NCI-H2196 treated with DMSO at 0.1 percent for 48 hours (cell line): ENCODE measurements at regions not wholly inside any gene's neighbourhood (a gene's known extent, or its start where the extent isn't known, plus 50 kb on each side); places are given as distances from the start of the nearest gene placed in this dataset.
"Not testable (repeated sequence)": the region's sequence is repeated elsewhere in the genome, so short reads cannot be mapped to it uniquely, and the experiment has no call there.

Source experiments
- DNase-seq: peaks from one replicate; lab custom pipeline; 2025; ENCODE audit not compliant: unreplicated experiment; lab: John Stamatoyannopoulos, UW

DNA sequence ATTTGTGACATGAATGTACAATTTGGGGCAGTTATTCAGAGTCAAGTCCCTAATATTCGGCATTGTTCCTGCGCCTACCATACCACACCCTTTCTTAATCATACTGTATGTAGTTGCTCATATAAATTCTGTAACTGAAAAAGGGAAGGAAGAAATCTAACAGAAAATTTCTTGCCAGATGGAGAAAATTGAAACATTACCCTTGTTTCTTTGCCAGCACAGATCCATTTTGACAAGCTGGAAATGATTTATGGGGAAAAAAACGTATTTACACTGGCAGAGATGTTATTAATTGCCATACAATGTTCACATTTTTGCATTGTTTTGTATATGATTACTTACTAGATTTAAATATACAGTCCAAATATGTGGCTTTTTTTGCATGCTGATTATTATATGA, 363.8 kb upstream of the PKN2 start:
- no peak for DNase-seq

DNA sequence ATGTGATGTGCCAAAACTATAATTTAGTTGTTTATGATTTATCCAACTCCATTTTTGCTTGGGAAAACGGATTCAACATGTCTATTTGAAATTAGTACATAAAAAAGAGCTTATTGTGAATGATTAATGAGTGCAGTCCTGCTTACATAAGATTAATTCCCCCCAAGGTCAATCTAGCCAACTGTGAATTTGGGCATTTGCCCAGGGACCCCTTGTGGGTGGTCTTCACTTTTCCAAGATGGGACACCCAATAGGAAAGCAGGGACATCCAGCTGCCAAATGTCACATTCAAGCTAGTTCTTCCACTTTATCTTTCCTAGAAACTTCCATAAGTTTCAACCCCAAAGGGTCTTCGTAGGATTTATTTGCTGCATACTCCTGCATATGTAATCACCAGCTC, 362.4 kb upstream of the PKN2 start:
- no peak for DNase-seq

DNA sequence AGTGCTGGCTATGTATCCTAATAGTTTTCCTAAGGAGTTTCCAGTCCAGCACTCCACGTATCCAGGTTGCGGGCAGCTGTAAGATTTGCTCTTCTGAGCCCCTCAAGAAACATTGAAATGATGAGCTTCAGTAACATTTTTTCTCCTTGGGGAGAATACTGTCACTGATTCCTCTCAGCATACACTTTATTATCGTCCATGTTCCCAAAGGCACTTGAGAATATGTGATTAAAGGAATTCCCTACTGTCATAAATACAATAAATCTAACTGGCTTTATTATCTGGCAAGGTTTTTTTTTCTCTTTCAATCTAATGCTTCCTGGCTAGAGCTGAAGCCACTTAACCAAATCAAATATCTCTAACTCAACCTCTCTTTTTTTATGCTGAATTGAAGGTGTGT, 359.2 kb upstream of the PKN2 start:
- DNase-seq, result no peak

DNA sequence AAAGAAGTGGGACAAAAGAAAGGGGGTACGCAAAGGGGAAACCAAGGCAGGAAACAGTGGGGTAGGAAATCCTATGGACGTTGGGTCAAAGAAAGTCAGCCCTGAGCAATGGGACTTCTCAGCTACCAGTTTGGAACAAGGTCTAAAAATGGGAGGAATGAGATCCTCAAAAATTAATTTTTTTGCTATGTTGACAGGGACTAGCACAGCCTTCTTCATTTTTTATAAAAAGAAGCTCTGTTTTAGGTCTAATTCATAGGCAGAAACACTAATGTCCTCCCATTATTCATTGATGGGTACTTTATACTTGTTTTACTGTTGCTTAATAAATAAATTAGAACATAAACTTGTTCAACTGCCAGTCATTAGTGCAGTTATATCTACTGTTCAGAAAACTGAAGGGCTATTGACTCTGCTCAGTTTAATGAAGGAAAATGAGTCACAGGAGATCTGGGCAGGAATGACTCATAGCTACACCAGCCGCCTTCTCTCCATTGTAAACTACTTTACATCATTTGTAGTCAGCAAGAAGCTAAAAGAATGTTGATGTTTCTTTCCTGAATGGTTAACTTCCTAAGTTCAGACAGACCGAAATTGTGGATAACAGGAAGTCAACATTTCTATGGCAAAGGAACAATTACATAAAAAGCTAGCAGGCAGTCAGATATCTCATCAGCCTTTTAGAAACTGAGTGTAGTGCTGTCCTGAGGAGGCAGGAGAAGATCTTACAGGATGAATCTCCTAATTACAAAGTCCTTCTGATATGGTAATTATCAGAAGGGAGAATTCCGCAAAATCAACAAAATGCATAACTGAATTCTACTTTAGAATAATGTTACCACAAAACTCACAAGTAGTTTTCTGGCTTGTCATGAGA, 356.4 kb upstream of the PKN2 start:
- DNase-seq, result no peak

DNA sequence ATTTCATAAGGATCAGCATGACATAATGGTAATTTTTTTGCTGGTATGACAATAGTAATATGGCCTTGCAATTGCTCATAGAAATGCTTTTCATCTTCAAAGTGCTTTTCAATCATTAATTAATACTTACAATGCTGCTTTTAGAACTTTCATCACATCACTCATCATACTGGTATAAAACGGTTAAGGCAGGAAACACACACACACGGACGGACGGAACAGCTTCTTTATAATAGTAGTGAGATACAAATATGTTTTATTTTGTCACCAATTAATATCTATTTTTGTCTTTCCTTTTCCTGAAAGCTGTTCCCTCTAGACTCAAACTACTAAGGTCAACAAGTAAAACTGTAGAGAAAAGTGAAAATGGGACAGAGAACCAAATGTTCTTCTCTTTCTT, 353.9 kb upstream of the PKN2 start:
- no peak for DNase-seq

DNA sequence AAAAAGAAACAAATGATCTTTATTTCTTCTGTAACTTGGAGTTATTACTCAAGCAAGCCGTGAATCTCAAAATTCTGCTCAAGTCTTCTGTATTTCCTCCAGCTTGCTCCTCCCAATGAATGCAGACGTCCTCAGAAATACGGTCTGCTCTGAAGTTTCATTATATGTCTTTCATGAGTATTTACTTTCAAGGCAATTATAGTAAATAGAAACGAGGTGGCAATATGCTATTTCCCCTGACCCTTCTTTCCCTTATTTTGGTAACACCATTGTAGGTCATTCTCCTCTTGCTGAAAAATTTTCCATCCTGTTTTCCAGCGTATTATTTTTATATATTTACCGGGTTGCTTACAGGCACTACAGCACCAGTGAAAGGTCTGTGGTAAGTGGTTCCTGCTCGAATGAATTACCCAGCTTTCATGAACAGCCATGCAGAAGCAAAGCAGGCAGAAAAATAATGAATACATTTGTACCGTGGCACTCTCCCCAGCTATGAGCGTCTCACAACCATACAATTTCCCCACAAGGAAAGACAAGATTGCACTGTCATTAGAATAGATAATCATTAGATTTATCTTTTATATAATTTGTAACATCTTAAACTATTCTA, 350.9 kb upstream of the PKN2 start:
- no peak for DNase-seq

DNA sequence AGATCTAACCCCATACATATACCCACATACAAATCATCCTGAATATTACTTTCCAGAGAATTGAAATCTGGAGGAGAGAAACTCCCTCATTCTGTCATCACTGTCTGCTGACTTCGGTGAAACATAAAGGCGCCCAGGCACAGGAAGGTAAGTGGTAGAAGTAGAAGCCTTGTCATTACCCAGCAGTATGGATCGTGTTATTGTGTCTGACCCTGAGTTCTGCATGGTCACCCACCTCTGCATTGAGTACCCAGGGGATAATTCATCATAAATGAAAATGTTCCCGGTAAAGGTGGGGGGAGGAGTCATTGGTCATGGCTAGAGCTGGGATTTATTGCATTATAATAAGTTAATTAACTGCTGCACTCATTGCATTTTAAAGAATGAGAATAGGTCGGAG, 342.6 kb upstream of the PKN2 start:
- no peak for DNase-seq

DNA sequence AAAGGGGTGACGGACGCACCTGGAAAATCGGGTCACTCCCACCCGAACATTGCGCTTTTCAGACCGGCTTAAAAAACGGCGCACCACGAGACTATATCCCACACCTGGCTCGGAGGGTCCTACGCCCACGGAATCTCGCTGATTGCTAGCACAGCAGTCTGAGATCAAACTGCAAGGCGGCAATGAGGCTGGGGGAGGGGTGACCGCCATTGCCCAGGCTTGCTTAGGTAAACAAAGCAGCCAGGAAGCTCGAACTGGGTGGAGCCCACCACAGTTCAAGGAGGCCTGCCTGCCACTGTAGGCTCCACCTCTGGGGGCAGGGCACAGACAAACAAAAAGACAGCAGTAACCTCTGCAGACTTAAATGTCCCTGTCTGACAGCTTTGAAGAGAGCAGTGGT, 342.0 kb upstream of the PKN2 start:
- not testable (repeated sequence) for DNase-seq

DNA sequence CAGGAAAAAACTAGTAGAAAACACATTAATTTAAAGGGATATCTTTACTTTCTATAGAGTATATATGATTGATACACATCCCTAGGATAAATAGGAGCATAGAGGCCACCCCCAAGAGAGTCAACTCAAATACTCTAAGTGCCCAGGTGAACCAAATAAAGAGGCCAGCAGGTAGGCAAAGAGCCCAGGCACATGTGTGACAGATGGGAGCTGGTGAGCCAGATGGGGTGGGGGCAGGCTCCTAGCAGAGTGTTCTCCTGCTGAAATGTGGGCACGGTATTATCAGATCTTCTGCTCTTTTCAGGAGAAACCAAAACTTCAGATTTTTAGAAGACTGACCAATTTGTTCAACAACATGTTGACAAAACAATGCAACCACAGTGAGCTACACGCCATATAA, 333.4 kb upstream of the PKN2 start:
- DNase-seq, result no peak

DNA sequence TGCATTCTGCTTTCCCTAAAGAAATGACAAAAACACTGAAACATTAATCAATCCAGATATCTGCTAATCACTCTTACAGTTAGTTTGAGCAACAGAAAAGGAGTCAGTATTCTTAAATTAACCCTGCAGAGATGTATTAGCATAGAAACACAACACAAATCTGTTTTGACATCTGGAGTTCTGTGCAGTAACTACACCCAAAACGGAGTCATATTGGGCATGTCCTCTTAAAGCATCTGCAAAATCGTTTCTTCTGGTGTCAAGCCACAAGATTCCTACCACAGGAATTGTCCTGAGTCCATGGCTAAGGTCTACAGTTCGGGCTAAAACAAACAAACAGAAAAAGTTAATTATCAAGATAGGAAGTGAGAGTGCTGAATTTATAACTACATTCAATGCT, 332.1 kb upstream of the PKN2 start:
- DNase-seq, result no peak

DNA sequence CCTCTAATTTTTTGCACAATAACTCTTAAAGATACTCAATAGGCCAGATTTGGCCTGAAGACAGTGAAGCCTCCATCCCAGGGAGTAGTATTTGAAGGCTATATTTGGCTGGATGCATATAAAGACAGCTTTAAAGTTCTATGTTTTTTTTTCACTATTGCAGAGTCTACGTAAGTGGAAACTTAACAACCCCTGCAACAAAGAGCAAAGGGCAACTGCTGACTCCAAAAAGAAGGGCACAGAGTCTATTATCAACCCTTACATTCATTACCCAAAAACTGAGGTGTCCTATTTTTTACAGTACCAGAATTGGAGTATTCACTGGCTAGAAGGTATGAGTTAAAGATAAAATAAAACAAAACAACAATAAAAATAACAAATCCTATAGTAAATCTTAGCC, 329.8 kb upstream of the PKN2 start:
- DNase-seq, result no peak

DNA sequence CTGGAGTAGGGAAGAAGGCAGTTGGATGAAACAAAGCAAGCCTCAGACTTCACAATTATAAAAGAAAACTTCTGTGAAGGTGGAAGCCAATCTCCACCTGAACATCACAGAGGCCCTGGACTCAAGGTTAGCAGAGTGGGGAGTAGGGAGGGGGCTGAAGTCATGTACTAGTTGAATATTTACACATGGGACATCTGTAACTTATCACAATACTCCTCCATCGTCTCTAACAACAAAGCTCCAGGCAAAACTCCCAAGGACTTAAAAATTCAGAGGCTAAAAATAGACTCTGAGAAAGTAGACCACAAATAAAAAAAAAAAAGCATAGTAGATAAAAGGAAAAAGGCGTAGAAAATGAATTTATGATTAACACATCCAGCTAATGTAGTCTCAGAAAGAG, 326.3 kb upstream of the PKN2 start:
- DNase-seq, result no peak

DNA sequence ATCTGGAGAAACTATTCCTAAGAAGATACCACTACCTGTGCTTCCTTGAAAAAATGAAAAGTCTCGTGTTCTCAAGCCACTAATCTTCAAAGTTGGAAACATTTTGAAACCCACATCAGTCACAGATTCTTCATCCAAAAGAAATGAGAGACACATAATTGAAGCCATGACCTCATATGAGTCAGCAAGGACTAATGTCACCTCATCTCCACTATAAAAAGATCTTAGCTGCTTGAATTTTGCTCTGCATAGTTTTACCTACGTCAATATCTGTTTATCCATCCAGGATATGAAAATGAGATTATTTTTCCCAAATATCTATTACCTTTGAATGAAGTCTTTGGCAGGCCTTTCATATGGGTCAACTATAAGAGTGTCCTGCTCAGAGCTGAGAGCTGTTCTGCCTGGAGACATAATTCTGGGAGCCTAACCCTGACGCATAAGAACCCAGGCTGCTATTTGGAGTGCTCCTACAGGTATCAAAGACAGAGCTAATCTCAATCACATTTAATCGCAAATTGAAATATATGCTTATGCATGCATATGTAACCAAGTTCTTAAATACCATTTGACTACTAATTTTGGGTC, 312.5 kb upstream of the PKN2 start:
- no peak for DNase-seq

DNA sequence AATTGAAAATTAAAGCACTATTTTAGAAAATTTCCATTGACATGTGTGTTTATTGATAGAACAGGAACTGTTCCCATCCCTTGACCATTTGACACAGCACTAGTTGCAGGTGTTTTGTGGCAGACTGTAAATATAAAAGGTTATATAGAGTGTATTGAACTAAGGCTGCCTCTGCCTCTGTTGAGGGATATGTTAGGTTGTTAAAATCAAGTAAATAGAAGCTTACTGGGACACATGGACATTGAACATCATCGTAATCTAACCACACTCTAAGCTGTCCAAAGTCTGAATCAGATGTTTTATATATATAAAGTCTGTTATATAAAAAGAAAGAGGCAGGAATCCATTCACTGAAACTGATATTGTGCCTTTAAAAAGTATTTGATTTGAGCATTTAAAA, 308.1 kb upstream of the PKN2 start:
- DNase-seq, result no peak

DNA sequence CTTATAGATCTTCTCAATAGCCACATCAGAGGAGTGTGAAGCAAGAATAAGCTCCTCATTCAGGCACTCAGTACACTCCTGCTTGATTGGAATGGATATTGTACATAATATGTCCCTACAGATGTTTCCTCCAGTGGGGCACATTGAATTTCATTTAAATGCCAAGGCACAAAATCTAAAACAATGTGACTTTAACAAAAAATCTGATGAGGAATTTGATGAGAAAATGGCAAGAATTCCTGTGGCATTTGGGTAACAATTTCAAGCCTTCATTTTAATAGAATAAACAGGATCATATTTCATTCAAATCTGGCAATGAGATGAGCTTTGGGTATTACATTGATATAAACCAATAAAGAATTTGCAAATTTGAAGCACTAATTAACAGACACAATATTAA, 307.7 kb upstream of the PKN2 start:
- DNase-seq, result no peak

DNA sequence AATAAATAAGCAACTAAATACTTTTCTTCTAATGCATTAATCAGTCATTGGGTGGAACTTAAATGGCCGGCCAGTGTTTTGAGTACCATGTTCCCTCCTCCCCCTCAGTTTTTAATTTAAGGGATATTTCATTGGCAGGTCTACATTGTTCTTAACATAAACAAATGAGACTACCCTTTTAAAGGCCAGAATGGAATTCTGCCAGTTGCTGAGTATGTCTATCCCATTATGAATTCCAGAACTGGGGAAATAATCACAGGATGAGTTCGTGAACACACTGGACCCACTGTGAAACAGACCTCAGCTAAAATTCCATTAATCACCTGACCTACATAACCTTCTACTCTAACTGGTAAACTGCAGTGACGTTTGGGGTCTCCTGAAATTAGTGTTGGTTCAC, 305.5 kb upstream of the PKN2 start:
- no peak for DNase-seq

DNA sequence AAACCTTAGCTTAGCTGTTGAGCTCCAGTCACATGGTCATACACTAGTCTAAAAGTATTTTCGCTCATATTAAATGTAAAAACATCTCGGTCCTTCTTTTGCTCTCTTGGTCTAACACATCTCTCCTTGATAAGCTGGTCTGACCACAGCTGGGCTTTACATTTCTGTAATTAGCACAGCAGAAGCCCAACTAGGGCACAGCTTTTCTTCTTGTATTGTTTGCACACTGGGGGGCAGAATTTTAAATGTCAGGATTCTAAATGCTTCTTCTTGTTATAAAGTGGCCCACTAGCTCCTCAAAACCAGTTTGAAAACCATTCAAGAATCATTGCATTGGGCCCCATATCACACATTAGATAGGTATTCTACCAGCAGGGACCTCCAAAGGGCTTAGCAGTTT, 289.1 kb upstream of the PKN2 start:
- no peak for DNase-seq

DNA sequence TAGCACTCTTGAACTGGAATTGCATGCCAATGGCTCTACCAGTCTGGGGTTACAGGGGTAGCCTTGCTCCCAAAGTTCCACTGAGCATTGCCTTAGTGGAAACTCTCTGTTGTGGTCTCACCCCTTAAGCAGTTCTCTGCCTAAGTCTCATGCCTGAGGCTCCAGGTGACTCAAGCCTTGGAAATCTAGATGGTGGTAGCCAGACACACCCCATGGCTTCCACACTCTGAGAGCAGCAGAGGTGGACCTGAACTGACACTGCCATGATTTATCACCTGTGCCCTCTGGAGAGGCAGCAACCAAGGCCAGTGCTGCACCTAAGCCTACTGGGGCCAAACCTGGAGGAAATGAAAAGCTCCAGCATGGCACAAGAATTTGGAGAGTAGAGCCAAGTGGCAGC, 285.7 kb upstream of the PKN2 start:
- no peak for DNase-seq

DNA sequence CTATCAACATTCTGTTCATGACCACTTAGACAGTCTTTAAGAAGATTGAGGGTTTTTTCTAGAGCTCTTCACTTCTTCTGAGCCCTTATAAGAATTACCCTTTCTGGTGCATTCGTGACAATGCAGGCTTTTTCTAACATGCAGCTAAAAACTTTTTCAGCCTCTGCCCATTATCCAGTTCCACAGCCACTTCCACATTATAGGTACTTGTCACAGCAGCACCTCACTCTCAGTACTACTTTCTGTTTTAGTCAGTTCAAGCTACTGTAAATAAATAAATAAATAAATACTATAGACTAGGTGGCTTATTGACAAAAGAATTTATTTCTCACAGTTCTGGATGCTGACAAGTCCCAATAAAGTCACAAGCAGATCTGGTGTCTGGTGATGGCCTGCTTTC, 284.4 kb upstream of the PKN2 start:
- DNase-seq, result no peak

DNA sequence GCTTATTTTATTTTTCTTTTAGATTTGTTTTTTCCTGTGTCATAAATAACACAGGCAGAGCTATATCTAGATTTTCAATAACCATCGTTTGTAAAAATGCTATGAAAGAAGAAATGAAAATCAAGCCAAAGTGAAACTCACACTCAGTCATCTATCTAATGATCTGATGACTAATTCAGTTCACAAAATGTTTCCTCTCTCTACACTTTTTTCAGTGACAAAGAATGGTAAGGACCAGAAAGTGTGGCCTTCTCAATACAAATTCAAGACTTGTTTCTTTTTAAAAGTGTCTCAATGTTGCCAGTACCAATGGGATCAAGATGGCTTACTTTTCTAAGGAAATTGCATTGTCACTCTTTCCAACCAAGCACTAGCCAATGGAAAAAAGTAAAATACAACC, 282.8 kb upstream of the PKN2 start:
- DNase-seq, result no peak

DNA sequence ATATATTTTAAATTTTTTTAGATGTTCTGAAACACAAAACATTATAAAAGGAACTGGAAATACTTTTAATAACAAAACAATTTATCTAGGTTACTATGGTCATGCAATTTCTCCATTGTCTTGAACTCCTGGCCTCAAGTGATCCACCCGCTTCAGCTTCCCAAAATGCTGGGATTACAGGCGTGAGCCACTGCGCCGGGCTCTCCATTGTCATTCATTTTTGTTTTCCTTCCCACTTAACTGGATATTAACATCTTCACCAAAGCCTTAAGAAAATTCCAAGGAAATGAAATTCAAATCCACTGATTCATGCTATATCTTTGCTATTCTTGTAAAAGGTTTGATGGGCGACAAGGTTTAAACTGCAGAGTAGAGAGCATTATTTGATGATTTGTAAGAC, 279.5 kb upstream of the PKN2 start:
- DNase-seq, result no peak

DNA sequence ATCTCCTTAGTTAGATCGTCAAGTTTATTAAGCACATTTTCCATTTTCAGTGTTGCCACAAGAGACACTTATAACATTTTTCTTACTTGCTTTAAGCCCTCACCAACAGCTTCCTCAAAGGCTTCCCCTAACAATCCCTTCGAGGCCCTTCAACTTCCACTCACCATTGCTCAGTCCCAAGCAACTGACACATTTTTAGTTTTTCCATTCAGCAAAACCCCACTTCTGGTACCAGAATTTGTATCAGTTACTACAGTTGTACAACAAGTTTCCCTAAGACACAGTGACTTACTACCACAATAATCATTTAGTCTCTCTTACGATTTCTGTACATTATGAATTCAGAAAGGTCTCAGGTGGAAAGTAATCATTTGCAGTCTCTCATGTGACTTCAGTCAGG, 276.8 kb upstream of the PKN2 start:
- DNase-seq, result no peak

DNA sequence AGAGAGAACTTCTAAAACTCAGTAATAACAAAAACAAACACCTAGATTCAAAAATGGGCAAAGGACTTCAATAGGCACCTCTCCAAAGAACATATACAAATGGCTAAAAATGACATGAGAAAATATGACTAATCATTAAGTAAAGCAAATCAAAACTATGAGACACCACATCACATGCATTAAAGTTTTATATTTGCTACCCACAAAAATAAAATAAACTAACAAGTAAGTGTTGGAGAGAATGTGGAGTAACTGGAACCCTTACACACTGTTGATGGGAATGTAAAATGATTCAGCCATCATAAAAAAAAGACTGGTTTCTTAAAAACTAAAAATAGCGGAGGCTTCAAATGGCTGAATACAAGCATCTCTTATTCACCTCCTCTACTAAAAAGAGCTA, 262.1 kb upstream of the PKN2 start:
- DNase-seq, result no peak
